ENCODE measurements at regions not wholly inside any gene's neighbourhood (a gene's known extent, or its start where the extent isn't known, plus 50 kb on each side); places are given as distances from the start of the nearest gene placed in this dataset.

DNA sequence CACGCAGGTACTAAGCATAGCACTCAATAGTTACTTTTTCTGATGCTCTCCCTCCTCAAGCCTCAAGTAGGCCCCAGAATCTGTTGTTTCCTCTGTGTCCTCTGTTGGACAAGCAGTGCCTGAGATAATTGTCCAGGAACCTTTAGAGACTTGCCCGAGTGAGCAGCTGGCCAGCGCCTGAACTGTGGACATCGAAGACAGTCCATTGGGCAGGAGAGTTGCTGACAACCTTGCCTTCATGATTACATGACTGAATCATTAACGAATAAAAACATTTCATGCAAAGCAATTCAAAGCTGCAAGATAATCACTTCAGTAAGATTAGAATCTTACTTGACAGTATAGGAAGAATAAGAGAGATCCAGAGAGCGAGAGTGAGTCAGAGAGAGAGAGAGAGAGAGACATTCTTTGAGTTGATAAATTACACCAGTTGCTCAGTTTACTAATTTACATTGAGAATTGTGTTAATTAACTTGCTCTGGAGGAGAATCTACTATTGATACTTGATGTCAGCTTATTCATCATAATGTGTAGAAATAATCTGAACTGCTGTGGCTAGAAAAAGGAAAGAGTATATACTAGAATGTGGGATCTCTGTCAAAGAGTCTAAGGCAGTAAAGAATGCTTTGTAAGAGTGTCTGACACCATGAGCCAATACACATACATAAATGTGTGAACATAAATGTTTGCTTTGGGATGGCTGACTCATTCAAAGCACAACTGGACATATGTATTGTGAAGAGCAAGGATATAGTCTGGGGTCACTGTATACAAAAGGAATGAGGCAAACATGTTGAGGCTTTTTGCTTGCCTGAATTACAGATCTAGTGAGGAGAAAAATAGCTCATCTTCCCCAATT, 216.0 kb downstream of the ZNF326 start:
- H3K4me3 ChIP-seq (ENCODE audit: low read depth, low read length): no peak overlapping the region

DNA sequence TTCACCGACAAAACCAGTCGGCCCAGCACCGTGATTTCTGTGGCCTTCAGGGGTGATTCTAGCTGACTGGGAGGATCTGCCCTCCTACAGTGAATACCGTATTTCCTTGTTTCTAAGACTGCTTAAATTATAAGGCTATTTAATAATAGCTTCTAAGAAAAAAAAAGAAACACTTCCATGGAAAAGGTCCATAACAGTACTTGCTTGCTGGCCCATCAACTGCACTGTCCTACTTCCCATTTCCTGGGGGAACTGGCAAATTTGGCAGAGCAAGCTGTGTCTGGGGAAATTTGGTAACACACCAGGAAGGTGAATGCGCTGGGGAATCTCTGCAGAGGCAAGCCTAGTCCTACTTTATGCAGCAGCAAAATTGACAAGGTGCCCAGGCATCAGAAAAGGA, 214.0 kb downstream of the ZNF326 start:
- no peak overlapping the region for H3K4me3 ChIP-seq (ENCODE audit: low read depth, low read length)

DNA sequence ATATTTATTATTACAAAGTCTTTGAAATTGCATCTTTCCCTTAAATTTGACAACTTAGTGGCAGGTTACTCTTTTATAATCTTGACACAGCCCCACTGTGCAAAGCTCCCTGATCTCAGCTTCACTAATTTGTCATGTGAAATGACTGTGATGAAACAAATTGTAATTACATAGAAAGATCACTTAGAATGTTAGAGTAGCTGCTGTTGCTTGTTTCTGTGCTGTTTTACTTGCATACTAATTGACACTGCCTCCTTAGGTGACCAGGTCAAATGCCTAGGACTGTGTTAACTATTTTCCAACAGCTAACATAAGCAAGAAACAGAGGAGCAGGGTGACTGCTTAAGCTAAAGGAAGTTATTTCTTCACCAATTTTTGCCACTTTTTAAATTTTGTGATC, 211.3 kb downstream of the ZNF326 start:
- no peak overlapping the region for H3K4me3 ChIP-seq (ENCODE audit: low read depth, low read length)

DNA sequence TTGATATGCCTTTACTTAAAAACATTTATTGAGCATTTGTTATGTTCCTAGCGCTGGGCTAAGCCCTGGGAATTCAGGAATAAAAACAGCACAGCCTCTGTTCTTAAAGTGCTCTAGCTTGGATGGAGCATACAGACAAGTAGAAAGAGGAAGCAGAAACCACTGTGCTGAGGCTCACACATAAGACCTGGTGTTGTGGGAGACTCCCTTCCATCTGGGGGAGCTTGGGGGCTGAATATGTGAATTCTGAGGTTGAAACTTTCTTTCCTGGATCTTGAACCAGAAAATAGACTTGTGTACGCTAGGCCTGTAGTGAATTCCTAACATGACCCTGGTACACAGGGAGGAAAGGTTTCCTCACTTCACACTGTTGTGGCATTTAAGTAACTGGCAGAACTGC, 209.9 kb downstream of the ZNF326 start:
- H3K4me3 ChIP-seq (ENCODE audit: low read depth, low read length): no peak overlapping the region

DNA sequence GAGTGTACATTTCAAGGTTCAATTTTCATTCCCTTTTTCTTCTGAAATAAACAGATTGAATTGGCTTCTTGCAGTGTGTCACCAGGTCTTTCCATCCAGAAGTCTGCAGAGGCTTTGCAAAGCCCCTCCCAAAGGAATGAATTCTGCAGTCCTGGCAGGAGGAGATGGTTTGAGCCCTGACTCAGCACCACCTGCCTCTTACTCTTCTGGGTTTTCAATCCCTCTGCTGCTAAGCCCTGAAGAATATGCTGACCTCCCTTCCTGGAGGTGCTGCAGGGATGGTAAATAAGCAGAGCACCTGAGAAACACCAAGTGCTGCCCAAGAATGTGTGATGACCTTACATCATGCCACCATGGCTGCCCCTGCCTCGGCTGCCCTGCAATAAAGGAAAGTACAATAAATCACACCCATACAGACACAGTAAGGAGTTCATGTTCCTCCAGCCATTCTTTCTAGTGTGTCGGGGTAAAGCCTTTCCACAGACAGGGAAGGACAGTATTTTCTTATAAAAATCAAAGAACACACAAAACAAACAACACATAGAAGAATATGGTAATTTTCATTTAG, 209.2 kb downstream of the ZNF326 start:
- H3K4me3 ChIP-seq (ENCODE audit: low read depth, low read length): no peak overlapping the region

DNA sequence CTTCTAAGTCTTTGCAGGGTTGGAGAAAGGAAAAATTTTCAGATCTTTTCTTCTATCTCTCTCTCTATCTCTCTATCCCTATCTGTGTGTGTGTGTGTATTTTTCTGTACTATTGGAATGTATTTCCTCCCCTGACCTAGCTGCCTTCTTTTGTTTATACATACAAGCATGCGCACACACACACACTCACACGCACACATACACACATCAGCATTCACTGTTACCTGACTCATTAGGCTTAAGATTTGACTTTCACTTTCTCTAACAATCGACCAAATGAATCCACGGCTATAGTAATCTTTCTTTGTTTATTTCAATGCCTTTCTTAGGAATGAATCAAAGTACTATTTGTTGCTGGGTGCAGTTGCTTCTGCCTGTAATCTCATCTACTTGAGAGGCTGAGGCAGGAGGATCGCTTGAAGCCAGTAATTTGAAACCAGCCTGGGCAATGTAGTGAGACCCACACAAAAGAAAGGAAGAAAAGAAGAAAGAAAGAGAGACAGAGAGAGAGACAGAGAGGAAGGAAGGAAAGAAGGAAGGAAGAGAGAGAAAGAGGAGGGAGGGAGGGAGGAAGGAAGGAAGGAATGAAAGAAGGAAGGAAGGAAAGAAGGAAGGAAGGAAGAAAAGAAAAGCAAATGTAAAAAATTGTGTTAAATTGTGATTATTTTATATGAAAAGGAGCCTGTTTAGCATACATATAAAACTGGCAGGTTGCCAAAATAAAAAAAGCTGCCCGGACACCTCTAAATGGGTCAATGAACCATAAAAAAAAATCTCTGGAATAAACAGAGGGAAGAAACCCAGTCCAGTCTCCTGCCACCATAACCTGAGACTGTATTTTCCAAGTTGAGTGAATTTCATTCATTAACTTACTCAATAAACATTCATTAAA, 206.8 kb downstream of the ZNF326 start:
- no peak overlapping the region for H3K4me3 ChIP-seq (ENCODE audit: low read depth, low read length)

DNA sequence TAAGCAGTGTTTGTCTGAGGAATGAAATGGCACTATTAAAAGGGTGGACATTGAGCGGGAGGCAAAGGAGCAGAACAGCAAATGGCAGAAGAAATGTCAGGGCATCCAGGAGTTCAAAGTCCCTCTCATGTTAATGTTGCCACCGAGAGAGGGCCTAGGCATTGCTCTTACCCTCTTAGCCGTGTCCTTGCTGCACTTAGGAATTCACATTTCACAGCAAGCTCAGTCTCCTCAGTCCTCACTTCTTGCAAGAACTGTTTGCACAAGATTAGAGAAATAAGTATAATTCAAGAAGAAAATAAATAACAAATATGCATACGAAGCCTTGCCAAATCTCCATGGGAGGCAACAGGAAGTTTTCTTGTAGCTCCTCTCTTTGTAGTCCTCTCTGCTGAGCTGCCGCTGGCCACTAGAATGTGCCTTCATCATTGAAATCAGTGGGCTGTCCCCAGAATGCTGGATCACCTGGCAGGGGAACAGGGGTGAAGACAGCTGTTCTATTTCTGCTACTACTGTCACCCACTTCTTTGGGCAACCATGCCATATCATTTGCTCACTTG, 205.8 kb downstream of the ZNF326 start:
- H3K4me3 ChIP-seq (ENCODE audit: low read depth, low read length): no peak overlapping the region

DNA sequence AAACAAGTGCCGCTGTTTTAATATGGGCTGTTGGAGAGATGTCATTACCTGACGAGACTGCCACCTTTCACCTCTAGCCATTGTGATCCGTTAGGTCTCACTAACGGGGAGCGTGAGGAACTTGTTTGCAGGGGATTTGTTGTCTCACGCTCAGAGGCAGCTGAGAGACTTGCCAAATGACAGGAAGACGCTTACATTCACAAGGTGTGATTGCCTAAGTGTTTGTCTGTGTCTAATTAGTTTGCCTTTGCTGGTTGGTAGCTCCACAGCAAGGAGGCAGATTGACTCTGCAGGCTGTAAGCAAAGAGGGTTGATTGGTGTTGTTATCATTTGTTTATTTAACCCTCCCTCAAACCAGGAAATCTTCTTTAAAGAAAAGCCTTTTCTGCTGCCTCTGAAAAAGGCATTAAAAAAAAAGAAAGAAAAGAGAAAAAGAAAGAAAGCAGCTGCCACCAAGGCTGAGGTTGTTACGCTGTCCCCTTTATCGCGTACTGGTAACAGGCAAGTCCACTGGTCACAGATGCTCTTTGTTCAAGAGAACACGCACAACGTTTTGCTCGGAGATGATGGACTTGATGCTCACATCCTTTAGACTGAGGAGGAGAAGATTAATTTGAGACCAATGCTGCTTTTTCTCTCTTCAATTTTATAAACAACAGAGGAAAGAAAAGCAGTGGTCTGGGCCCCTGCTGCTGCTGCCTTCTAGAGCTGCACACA, 203.9 kb downstream of the ZNF326 start:
- no peak overlapping the region for H3K4me3 ChIP-seq (ENCODE audit: low read depth, low read length)

DNA sequence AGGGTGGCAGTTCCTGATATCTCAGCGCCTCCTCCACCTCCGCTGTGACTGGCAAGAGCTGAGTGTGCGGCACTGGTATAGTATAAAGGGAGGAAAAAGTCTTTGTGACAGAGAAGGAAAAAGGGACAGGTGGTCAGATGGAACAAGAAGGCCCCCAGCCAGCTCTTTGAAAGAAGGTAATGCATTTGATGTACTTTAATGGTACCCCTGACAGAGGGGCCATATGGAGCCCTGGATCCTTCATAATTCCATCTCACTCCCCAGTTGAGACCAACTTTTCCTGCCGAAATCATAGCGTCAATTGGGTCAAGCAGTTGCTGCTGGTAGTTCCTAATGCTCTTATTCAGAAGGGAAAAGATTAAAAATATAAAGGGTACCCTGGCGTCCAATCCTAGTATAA, 198.2 kb downstream of the ZNF326 start:
- no peak overlapping the region for H3K4me3 ChIP-seq (ENCODE audit: low read depth, low read length)

DNA sequence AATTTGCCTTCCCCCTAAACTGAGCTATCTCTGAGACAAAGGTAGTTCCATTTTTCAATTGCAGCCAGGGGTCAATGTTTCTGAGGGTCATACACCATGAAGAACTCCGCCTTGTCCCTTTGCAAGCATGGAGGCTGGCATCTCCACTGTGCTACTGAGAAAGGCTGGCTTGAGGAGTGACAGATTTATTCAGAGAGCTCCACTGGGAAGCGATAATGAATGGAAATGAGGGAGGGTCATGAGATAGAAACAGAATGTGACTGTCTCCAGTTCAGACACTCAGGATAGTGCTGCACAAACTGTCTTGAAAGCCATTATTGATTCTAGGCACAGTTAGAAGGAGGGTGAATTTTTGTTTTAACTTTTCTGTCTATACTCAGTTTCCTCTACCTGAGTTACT, 197.5 kb downstream of the ZNF326 start:
- H3K4me3 ChIP-seq (ENCODE audit: low read depth, low read length): no peak overlapping the region

DNA sequence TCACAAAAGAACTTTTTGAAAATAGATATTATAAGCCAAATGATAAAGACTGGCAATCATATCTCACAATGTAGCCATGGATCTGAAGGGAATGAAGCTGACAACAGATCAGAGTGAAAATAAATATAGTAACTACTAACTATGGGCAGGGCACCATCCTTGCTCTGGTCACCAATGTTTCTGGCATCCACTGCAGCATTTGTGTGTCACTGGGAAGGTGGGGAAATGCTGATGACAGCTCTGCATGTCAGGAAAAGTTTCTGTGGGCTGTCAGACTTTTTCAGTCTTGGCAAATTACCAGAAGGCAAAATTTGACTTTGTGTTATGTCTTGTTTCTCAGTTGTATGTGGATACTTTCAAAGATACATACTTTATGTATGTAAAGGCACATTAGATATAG, 195.6 kb downstream of the ZNF326 start:
- H3K4me3 ChIP-seq (ENCODE audit: low read depth, low read length): no peak overlapping the region

DNA sequence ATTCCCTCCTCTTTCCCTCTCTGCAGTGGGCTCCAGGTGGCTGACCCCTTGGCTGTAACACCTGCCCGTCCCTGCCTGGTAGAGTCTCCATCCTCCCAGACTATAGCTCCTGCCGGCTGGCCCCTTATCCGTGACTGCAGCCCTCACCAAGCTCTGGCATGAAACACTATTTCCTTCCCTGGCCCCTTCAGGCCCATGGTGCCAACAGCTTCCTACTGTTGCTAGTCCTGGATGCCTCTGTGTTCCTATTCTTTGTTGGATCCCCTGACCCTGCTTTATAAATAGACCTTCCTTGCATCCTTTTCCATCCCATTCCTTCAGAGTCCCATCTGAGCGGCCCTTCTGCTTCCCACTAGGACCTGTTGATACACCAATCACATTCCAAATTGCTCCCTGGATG, 195.0 kb downstream of the ZNF326 start:
- H3K4me3 ChIP-seq (ENCODE audit: low read depth, low read length): no peak overlapping the region

DNA sequence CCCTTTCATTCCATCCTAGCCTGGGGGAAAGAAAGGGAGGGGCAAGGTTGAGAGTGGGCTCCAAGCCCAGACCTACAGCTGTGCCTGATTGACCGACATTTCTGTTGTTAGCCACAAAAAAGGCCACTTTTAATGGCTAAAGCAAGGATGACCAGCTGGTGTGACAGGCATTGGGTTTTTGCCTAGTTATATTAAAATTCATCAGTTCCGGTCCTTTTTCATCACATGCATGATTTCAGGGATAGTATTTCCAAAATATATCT, 192.3 kb downstream of the ZNF326 start:
- H3K4me3 ChIP-seq (ENCODE audit: low read depth, low read length): no peak overlapping the region

DNA sequence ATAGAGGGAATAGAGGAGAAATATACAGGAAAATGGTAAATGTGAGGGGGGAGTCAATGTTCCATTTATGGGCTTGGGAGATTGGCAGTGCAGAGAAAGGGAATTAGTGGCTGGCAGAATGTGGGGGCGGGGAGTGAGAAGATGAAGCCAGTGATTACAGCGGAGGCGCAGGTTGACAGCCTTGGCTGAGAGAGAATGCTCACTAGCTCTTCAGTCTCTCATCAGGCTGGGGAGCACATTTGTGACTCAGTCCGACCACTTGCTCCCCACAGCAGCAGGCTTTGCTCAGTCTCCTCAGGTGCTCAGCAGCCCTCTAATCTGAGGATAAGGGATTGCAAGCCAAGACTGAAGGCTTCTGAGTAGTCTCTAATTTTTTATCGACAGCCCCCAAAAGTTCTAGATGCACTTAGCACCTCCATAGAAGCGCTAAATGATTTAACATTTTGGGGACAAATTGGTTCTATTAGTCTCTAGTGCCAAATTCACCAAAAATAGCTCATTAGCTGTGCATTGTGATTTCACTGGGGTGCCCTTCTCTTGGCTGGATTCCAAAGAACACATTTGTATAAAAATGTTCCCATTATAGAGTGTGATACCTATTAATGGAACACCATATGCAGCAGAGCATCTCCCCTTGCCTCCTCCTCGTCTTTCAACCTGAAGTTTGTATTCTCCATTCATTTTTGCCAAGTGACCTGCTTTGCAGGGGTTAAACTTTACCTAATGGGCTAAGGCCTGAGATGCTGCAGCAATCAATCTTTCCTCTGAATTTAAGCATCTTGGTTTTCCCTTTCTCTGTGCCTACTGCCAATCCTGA, 191.8 kb downstream of the ZNF326 start:
- H3K4me3 ChIP-seq (ENCODE audit: low read depth, low read length): no peak overlapping the region

DNA sequence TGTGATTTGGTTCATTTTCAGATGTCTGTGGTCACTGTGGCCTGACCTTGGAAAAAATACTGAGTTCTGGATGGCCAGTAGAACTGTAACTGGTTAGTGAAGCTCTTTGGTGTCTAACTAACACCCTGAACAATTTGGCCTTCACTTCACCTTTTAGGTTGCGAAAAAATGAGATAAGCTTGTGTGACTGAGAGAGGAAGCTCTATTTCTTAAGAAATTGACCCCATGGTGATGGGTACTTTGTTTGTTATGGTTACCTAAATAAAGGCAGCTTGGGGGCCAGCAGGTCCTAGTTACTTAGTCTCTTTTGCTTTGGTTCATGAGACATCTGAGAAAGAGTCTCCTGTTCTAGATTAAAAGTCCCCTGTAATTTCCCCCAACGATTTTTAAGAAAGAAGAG, 181.6 kb downstream of the ZNF326 start:
- H3K4me3 ChIP-seq (ENCODE audit: low read depth, low read length): no peak overlapping the region

DNA sequence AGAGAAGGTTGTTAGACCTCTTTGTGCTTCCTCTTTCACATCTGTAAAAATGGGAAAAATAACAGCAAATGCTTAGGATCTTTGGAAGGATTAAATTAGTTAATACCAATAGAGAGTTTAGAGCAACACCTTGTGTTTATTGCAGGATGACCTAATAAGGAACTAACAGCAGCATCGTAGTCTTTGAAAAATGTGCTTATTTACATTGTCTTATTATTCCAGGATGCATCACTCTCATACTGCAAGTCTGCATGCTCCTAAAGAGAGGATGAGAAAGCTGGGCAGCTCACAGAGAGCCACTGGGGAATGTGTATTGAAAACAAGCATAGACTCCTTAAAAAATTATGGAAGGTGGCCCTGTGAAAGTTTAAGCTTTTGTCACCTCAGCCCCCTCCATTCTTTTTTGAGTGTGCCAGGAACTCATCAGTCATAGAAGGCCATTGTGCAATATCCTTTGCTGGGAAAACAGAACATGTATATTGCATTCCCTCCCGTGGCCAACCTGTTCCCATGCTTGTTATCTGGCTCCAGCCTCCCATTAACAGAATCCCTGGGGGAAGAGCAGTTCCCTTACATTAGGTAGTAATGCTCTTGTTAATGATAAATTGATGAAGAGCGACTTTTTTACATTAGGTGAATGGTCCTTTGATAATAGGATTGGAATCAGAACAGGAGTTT, 180.7 kb downstream of the ZNF326 start:
- H3K4me3 ChIP-seq (ENCODE audit: low read depth, low read length): no peak overlapping the region

DNA sequence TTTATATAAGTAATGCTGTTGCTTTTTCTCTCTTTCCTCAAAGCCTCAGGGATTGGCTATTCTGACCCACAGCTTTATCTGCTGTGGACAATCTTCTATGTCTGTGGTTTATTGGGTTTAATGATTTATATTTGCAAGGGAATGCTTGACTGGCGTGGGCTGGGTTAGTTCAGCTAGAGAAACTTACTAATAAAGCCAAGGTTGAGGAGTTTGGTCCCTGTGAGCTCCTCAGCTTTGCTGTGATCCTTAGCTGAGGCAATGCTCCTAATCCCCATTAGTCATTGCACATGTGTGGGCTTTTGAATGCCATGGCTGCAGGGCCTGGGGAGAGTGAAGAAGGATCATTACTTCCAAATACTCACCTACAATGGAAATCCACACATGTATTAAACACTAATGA, 179.3 kb downstream of the ZNF326 start:
- H3K4me3 ChIP-seq (ENCODE audit: low read depth, low read length): no peak overlapping the region

DNA sequence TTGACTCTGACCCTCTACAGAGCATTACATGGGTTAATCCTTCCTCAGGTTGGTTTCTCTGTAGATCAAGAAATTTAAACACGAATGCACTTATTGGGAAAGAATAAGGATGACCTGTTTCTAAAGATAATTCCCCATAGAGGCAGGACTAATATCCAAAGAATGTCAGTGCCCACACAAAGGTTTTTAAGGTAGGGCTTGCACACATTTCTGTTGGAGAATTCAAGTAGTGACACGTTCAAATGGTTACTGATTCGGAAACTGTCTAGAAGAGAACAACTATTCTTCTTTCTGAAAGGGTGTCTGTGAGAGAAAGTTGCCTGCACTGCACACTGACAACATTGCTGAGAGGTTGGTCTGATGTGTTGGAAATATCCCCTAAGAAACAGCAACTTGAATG, 167.3 kb downstream of the ZNF326 start:
- H3K4me3 ChIP-seq (ENCODE audit: low read depth, low read length): no peak overlapping the region

DNA sequence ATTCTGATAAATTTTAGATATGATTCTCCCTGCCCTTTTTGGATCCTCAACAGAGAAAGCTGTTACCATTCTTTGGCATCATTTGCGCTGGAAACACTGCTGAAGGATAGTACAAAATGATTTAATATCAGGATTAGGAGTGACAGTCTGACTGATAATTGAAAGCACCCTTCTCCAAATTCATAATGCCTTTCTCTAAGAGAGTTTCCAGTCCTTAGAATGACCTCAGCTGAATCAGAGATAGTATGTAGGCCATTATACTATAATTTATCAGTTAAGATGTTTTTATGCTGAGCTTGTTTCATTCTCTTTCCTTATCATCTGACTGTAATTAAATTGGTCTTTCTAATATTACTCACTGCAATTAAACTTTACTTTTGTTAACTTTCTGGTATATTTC, 166.7 kb downstream of the ZNF326 start:
- H3K4me3 ChIP-seq (ENCODE audit: low read depth, low read length): no peak overlapping the region

Data from iPS-11a (cell line).